Activated T-cell treated with anti-CD3 and anti-CD28 coated beads, Interleukin-2, amount 50 U/mL, for 24 hours (primary cell): ENCODE measurements at regions not wholly inside any gene's neighbourhood (a gene's known extent, or its start where the extent isn't known, plus 50 kb on each side); places are given as distances from the start of the nearest gene placed in this dataset.

Experiments
- DNase-seq: peaks from one replicate; pipeline ENCODE4 v3.0.0-alpha.2; 2020
- H3K27ac Mint-ChIP-seq: 2 replicates; pipeline ENCODE4 v1.8.0; 2020; ENCODE audit warnings: mild to moderate bottlenecking, mixed read lengths
- H3K27me3 Mint-ChIP-seq: 2 replicates; pipeline ENCODE4 v1.8.0; 2020; ENCODE audit warnings: mixed read lengths
- H3K36me3 Mint-ChIP-seq: 2 replicates; pipeline ENCODE4 v1.8.0; 2020; ENCODE audit warnings: low read depth, mixed read lengths
- H3K4me1 Mint-ChIP-seq: 2 replicates; pipeline ENCODE4 v1.8.0; 2020; ENCODE audit warnings: low read depth, mixed read lengths
- H3K4me3 Mint-ChIP-seq: 2 replicates; pipeline ENCODE4 v1.8.0; 2020; ENCODE audit warnings: mild to moderate bottlenecking, moderate library complexity, mixed read lengths
- H3K9me3 Mint-ChIP-seq: 2 replicates; pipeline ENCODE4 v1.8.0; 2020; ENCODE audit warnings: mixed read lengths

DNA sequence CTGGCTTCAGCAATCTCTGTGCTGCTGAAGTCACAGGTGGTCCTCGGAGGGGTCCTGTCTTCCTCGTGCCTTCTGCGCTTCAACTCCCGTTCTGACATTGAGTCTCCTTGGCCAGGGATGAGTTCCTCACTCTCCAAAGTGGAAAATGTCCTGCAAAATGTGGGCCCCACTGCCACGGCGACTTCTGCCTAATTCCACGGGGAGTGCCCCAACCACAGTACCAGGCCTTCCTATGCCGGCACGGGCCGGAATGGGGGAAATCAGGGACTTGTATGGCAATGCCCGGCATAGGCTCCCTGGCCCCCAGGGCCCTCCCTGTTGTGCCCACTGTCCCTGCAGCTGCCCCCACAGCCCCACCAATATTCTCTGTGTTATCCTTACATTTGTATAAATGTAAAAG is 420.5 kb downstream of the TCERG1L start:
- H3K36me3 Mint-ChIP-seq = no peaks in the 10 kb centered on the region
- no peak overlapping the region for H3K4me3 Mint-ChIP-seq
- H3K27me3 Mint-ChIP-seq = peaks cover 5% of the 10 kb centered on the region
- no peak for DNase-seq
- H3K9me3 Mint-ChIP-seq = no peaks in the 10 kb centered on the region
- H3K27ac Mint-ChIP-seq = no peak overlapping the region
- H3K4me1 Mint-ChIP-seq = no peaks in the 10 kb centered on the region

DNA sequence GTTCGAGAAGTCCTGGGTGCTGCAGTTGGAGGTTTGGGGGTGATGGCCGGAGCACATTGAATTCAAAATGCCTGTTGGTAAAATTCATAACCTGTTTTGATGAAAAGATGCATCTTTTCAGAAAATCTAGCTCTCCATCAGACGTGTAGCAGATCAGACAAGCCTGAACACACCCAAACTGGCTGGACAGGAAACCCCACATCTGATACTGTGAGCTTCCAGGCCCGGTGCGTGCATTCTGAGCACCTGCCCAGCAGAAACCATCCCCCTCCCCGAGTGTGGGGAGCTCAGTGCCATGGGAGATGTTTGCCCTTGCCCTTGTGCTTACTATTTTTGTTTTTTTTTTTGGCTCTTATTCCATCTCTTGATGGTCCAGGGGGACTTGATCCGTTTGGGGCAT is 417.1 kb downstream of the TCERG1L start:
- H3K27me3 Mint-ChIP-seq = no peaks in the 10 kb centered on the region
- no peak overlapping the region for H3K4me3 Mint-ChIP-seq
- no peaks in the 10 kb centered on the region for H3K36me3 Mint-ChIP-seq
- no peak for DNase-seq
- no peak overlapping the region for H3K27ac Mint-ChIP-seq
- H3K4me1 Mint-ChIP-seq = no peaks in the 10 kb centered on the region
- H3K9me3 Mint-ChIP-seq = no peaks in the 10 kb centered on the region

DNA sequence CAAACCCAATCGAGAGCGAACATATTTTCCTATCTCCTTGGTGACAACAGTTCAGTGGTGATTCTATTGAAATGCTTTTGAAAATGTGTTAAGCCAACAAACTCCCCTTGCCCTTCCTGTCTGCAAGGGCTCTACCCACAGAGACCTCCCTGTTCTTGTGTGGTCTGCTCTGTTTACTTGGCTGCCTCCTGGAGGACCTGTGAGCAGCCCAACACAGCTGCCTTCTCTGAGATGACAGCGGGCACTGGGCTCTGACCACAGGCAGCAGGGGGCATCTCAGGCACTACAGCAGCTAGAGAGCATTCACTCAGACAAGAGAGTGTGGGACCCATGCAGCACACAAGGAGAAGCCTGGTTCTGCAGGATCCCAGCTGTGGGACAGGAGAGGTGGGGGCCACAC is 416.4 kb downstream of the TCERG1L start:
- no peak for DNase-seq
- Mint-ChIP-seq H3K27ac (no peak overlapping the region), H3K27me3 (no peaks in the 10 kb centered on the region), H3K36me3 (no peaks in the 10 kb centered on the region), H3K4me1 (no peaks in the 10 kb centered on the region), H3K9me3 (no peaks in the 10 kb centered on the region), H3K4me3 (no peak overlapping the region)

DNA sequence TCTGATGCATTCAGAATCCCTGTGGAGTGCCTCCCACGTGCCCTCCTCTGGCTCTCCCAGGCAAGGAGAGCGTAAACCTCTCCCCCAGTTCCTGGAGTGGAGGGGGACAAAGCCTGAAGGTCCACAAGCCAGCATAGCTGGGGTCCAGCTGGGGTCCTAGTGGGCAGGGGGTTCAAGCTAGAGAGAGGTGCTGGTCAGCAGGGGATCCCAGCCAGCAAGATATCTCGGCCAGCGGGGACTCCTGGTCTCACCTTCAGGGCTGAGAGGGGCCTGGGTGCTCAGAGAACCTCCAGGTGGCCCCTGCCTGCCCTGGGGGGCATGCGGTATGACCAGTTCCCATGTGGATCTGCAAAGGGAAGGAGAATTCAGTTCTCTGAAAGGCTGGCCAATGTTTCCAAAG is 413.7 kb downstream of the TCERG1L start:
- H3K9me3 Mint-ChIP-seq = no peaks in the 10 kb centered on the region
- no peak overlapping the region for H3K27ac Mint-ChIP-seq
- no peaks in the 10 kb centered on the region for H3K27me3 Mint-ChIP-seq
- no peak overlapping the region for H3K4me3 Mint-ChIP-seq
- no peak for DNase-seq
- H3K4me1 Mint-ChIP-seq = no peaks in the 10 kb centered on the region
- H3K36me3 Mint-ChIP-seq = no peaks in the 10 kb centered on the region

DNA sequence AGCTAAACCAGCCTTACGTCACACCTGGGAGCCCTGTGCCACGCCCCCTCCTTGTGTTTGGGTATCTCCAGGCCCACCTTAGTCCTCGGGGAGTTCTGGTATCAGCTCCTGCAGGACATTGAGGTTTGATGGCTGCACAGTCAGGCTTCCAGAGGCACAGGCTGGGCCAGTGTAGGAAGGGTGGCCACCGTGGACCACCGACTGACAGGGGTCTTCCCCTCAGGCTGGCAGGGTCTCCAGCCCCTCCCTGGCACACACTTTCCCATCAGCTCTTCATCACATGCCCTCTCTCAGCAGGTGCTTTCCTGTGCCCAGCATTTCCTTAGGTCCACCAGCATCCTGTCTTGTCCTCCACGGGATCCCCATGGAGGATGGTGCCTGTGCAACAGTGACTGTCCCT is 413.1 kb downstream of the TCERG1L start:
- Mint-ChIP-seq H3K27me3 (no peaks in the 10 kb centered on the region), H3K27ac (no peak overlapping the region), H3K9me3 (no peaks in the 10 kb centered on the region), H3K4me1 (no peaks in the 10 kb centered on the region), H3K36me3 (no peaks in the 10 kb centered on the region), H3K4me3 (no peak overlapping the region)
- DNase-seq = no peak

DNA sequence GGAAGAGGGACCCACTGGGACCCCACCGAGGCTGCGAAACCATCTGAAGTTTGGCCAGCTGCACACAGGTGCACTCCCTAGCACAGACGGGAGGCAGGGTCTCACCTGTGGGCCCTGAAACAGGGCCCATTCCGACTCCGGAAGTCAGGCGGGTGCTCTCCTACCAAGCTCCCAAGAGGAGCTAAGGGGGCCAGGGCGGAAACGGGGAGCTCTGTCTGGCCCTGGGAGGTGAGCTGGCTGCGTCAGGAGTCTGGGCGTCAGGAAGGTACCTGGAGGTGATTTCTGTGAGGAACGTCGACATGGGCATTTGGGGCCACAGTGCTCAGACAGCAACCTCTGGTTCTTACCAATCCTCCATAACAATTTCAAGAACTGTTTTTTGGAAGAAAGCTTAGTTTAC is 411.7 kb downstream of the TCERG1L start:
- no peaks in the 10 kb centered on the region for H3K36me3 Mint-ChIP-seq
- H3K4me1 Mint-ChIP-seq = no peaks in the 10 kb centered on the region
- no peak overlapping the region for H3K27ac Mint-ChIP-seq
- H3K4me3 Mint-ChIP-seq = no peak overlapping the region
- no peak for DNase-seq
- H3K9me3 Mint-ChIP-seq = no peaks in the 10 kb centered on the region
- no peaks in the 10 kb centered on the region for H3K27me3 Mint-ChIP-seq

DNA sequence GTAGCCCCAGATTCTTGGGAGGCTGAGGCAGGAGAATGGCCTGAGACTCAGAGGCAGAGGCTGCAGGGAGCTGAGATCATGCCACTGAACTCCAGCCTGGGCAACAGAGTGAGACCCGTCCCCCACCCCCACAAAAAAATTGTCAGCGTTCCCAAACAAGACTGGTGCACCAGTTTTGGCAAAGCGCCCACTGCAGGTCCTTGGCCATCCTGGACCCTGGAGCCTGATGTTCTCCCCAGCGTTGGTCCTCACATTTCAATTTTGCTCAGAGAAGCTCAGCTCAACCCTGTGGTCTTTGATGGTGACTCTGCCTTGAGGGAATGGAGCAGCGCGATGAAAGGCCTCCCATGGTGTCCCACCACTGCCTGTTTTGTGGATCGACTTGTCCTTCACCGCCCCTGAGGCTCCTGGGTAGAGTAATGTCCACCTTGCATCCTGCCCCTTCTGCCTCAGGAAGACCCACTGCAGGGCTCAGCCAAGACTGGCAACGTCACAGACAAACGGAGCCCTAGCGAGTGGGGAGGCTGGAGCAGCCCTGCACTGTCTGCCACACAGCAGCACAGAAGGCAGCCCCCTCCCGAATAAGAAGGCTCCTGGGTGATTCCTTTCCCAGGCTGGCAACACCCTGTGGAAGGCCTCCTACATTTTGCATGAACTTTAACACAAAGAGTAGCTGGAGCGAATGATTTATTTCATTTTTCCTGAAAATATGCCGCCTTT is 410.9 kb downstream of the TCERG1L start:
- H3K9me3 Mint-ChIP-seq = no peaks in the 10 kb centered on the region
- DNase-seq = no peak
- H3K4me1 Mint-ChIP-seq = no peaks in the 10 kb centered on the region
- H3K27me3 Mint-ChIP-seq = no peaks in the 10 kb centered on the region
- no peaks in the 10 kb centered on the region for H3K36me3 Mint-ChIP-seq
- no peak overlapping the region for H3K4me3 Mint-ChIP-seq
- H3K27ac Mint-ChIP-seq = no peak overlapping the region

DNA sequence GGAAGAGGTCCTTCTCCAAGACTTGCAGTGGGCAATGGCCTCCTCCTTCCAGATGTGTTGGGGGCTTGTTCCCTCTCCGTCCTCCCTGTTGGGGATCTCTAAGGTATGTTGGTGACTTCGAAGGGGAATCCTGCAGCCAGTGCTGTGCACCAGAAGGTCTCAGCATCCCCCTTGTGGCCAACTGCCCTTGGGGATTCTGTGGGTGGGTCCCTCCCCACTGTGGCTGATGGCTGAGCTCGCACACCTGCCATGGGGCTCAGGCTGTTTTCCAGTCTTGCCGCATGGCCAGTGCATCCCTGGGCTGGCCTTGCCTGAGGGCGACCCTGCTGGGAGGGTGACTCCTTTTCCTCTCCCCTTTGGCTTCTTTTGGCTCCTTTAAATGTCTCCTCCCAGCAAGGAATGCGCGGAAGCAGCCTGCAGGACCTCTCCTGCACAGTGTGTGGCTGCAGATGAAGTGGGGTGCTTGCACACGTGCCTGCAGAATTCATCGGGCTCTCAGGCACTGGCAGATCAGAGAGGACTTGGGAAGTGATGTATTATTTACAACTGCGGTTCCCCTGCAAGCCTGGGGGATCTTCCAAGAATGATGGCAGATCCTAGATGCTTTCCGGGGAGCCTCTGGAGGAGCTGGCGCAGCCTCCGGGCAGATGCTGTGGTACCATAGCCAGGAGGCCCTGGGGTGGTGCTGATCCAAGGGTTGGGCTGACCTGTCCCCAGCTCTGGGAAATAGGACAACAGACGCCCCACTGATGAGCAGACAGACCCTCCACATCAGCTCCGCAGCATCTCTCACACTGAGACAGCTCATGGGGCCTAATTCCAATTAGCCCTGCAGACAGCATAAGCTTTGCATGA is 410.0 kb downstream of the TCERG1L start:
- Mint-ChIP-seq H3K4me1 (no peaks in the 10 kb centered on the region), H3K36me3 (no peaks in the 10 kb centered on the region), H3K4me3 (no peak overlapping the region), H3K9me3 (no peaks in the 10 kb centered on the region), H3K27ac (no peak overlapping the region), H3K27me3 (no peaks in the 10 kb centered on the region)
- no peak for DNase-seq

DNA sequence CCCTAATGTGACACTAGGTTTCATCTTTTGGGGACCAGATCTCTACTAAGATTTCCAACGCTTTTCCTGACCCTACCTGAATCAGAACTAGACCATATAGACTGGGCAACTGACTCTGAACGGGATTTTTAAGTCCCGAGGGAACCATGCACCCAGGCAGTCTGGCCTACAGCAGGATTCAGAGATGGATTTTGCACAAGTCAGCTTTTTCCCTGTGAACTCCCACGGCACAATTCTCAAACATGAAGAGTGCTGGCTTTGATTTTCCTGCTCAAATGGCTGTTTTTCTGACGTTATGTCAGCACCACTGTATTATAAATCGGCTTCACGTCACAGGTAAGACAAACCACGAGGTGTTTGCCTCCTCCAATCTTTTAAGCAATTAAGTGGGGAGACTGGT is 409.1 kb downstream of the TCERG1L start:
- Mint-ChIP-seq H3K36me3 (no peaks in the 10 kb centered on the region), H3K4me1 (no peaks in the 10 kb centered on the region), H3K4me3 (no peak overlapping the region), H3K27ac (no peak overlapping the region), H3K9me3 (no peaks in the 10 kb centered on the region), H3K27me3 (no peaks in the 10 kb centered on the region)
- DNase-seq = no peak

DNA sequence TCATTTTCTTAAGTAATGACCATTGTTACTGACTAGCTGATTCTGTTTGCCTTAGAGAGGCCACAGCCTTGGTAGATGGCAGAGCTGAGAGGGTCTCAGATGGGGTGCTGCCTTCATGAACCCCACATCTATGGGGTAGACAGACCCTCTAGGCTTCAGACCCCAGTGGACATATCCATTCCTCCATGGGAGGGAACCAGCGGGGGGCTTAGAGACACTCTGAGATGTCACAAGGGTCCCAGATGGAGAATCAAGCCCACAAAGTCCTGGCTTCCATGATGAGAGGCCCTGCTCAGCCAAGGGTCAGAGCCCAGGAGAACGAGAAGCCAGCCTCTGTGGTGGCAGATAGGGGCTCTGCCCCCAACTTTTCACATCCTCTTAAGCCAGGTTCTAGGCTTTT is 408.6 kb downstream of the TCERG1L start:
- H3K4me3 Mint-ChIP-seq = no peak overlapping the region
- no peaks in the 10 kb centered on the region for H3K36me3 Mint-ChIP-seq
- no peak overlapping the region for H3K27ac Mint-ChIP-seq
- no peak for DNase-seq
- H3K9me3 Mint-ChIP-seq = no peaks in the 10 kb centered on the region
- H3K4me1 Mint-ChIP-seq = no peaks in the 10 kb centered on the region
- no peaks in the 10 kb centered on the region for H3K27me3 Mint-ChIP-seq

DNA sequence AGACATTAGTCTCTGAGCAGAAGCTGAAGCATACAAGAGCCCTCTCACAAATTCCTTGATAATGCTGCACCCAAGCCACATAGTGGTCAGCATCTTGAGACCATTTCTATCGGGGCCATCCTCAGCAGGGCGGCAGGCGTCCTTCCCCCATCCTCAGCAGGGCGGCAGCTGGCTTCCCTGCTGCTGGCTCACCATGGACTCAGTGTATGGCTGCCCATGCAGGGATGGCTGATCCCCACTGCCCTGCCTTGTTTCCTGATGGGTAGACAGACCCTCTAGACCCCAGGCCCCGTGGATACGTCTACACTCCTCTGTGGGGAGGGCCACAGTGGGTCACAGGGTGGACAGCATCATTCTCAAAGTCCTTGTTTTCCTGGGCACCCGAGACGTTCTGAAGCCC is 406.8 kb downstream of the TCERG1L start:
- no peak for DNase-seq
- no peaks in the 10 kb centered on the region for H3K4me1 Mint-ChIP-seq
- no peaks in the 10 kb centered on the region for H3K36me3 Mint-ChIP-seq
- H3K27ac Mint-ChIP-seq = no peak overlapping the region
- H3K27me3 Mint-ChIP-seq = no peaks in the 10 kb centered on the region
- no peaks in the 10 kb centered on the region for H3K9me3 Mint-ChIP-seq
- no peak overlapping the region for H3K4me3 Mint-ChIP-seq

DNA sequence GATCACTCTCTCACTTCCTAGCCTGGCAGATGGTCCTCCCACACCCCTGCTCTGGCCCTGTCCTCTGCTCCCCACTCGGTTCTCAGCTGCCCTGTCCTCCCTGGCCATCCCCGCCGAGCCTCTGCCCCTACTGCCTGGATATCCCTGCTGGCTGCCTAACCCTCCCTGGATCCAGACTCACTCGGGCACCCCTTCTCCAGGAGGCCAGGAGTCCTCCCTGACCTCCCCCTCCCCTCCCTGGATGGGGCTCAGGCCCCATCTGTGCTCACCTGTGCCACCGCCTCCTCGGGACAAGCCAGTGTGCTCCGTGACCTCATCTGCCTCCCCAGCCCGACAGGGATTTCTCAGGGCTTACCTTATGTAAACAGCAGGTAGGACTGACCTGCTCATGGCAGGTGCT is 406.1 kb downstream of the TCERG1L start:
- no peaks in the 10 kb centered on the region for H3K27me3 Mint-ChIP-seq

DNA sequence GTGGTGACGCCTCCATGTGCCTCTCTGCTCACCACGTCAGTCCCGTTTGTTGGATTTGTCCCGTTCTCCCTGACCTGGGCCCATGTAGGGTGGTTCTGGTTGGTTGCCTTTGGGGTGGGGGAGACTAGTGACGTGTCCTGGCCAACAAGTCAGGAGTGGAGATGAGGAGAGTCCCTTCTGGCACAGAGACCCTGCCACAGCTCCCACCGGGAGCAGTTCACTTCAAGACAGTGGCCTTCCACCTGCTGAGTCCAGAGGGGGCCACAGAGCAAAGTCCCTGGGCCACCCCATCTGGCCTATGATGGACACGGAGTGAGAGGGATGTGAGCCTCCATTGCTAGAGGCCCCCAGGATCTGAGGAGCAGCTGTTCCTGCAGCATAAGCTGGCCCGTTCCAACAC is 405.6 kb downstream of the TCERG1L start:
- H3K4me1 Mint-ChIP-seq = no peaks in the 10 kb centered on the region
- no peak for DNase-seq
- no peaks in the 10 kb centered on the region for H3K36me3 Mint-ChIP-seq
- H3K4me3 Mint-ChIP-seq = no peak overlapping the region
- H3K27ac Mint-ChIP-seq = no peak overlapping the region
- no peaks in the 10 kb centered on the region for H3K27me3 Mint-ChIP-seq
- H3K9me3 Mint-ChIP-seq = no peaks in the 10 kb centered on the region

More for the DNA sequence above, 406.1 kb downstream of the TCERG1L start:
- Mint-ChIP-seq H3K27ac (no peak overlapping the region), H3K4me1 (no peaks in the 10 kb centered on the region), H3K9me3 (no peaks in the 10 kb centered on the region), H3K36me3 (no peaks in the 10 kb centered on the region), H3K4me3 (no peak overlapping the region)
- DNase-seq = no peak

DNA sequence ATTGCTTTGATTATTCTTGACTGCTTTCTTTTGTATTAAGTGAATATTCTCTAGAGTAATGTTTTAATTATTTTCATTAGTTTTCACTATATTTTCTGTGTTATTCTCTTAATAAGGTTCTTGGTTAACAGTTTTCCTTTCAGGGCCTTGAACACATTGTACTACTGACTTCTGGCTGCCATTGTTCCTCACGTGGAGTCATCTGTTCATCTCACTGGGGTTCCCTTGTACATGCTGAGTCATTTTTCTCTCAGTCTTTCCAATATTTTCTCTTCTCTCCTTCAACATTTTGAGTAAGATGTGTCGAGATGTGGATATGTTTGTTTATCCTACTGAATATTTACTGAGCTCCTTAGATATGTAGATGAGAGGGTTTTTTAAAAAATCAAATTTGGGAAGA is 400.7 kb downstream of the TCERG1L start:
- Mint-ChIP-seq H3K4me1 (no peaks in the 10 kb centered on the region), H3K9me3 (peaks cover 3% of the 10 kb centered on the region), H3K27ac (no peak overlapping the region), H3K36me3 (no peaks in the 10 kb centered on the region), H3K27me3 (no peaks in the 10 kb centered on the region), H3K4me3 (no peak overlapping the region)
- no peak for DNase-seq

DNA sequence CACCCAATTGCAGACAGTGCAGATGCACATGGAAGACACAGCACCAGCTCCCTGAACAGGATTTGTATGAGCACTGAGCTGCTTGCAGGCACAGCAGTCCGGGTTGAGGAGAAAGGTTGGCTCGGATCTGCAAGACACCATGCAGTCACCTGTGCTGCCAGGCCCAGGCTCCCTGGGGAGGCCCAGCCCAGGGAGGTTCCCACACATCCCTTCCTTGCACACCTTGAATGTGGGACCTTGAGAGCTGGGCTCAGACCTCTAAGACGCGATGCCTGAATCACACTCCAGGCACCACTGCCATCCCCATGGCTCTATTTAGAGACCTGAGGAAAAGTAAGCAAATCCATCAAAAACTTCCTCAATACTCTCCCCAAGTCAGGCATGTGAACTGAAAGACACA is 397.7 kb downstream of the TCERG1L start:
- H3K27ac Mint-ChIP-seq = no peak overlapping the region
- H3K4me3 Mint-ChIP-seq = no peak overlapping the region
- no peaks in the 10 kb centered on the region for H3K27me3 Mint-ChIP-seq
- DNase-seq = no peak
- peaks cover 3% of the 10 kb centered on the region for H3K9me3 Mint-ChIP-seq
- no peaks in the 10 kb centered on the region for H3K4me1 Mint-ChIP-seq
- H3K36me3 Mint-ChIP-seq = no peaks in the 10 kb centered on the region
